Mammary epithelial cell (primary cell): ENCODE measurements at regions not wholly inside any gene's neighbourhood (a gene's known extent, or its start where the extent isn't known, plus 50 kb on each side); places are given as distances from the start of the nearest gene placed in this dataset.

ENCODE experiments used
- EZH2 ChIP-seq: IDR thresholded peaks from 2 replicates; pipeline ENCODE4 v1.6.1; 2012; ENCODE audit warnings: low read length, inconsistent platforms, borderline replicate concordance
- TF ChIP-seq, protein P1 (sequence below), 2 donors: IDR thresholded peaks in 1 of 2; conservative IDR thresholded peaks in 1 of 2; 2 replicates each; pipeline ENCODE4 v1.5.1; 2011 to 2012; ENCODE audit warnings: inconsistent platforms in 2 of 2, low read length in 2 of 2, mild to moderate bottlenecking in 2 of 2, control low read depth in 1 of 2, low read depth in 1 of 2; ENCODE audit not compliant: insufficient read depth in 1 of 2; ENCODE audit errors: extremely low read depth in 1 of 2

DNA sequence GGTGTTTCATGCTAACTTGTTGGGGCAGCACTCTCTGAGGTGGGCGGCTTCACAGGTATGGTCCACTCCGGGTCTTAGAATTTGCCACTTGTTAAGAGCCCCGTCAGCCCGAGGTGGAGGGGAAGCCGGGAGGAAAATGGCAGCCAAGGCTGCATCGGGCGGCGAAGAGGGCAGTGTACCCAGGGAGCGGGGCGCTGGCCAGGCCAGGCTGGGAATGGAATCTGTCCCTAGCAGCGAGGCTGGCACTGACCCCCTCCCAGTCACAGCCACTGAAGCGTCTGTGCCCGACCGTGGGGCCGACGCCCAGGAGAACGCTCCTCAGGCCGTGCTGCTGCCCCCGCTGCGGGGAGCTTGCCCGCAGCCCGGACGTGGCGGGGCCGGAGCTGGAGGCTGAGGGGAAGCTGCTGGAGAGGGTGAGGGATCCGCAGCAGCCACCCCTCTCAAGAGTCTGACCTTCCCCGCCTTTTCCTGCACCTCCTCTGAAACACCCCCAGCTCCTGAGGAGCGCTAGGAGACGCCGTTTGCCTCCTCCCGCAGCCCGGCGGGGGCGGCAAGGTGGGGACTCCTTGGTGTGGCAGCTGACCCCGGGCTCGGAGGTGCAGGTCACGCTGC, 313.8 kb upstream of the SPRY2 start:
- no peak for TF ChIP-seq EZH2
- TF ChIP-seq, protein P1, sequence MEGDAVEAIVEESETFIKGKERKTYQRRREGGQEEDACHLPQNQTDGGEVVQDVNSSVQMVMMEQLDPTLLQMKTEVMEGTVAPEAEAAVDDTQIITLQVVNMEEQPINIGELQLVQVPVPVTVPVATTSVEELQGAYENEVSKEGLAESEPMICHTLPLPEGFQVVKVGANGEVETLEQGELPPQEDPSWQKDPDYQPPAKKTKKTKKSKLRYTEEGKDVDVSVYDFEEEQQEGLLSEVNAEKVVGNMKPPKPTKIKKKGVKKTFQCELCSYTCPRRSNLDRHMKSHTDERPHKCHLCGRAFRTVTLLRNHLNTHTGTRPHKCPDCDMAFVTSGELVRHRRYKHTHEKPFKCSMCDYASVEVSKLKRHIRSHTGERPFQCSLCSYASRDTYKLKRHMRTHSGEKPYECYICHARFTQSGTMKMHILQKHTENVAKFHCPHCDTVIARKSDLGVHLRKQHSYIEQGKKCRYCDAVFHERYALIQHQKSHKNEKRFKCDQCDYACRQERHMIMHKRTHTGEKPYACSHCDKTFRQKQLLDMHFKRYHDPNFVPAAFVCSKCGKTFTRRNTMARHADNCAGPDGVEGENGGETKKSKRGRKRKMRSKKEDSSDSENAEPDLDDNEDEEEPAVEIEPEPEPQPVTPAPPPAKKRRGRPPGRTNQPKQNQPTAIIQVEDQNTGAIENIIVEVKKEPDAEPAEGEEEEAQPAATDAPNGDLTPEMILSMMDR (conservative IDR thresholded peaks at IDR 0.05 in 1 of 2, IDR thresholded peaks at IDR 0.05 in 1 of 2; ENCODE audit: extremely low read depth in 1 of 2, insufficient read depth in 1 of 2, low read depth in 1 of 2, low read length in 2 of 2), result no peak
